Ovary (tissue), 3 donors: ENCODE measurements at regions not wholly inside any gene's neighbourhood (a gene's known extent, or its start where the extent isn't known, plus 50 kb on each side); places are given as distances from the start of the nearest gene placed in this dataset.

Experiments
- EP300 ChIP-seq: sonication (generic); formaldehyde crosslinking; IDR thresholded peaks from one replicate; pipeline ENCODE4 v1.6.1; 2017; ENCODE audit warnings: antibody characterized with exemption
- POLR2A ChIP-seq: fragments of 450-650 bp; IDR thresholded peaks from one replicate; pipeline ENCODE4 v1.6.1; 2017; ENCODE audit warnings: antibody characterized with exemption, mild to moderate bottlenecking, moderate library complexity
- TF ChIP-seq, protein P1 (sequence below), 3 donors: fragments of 450-650 bp in 2 of 3; fragments of 200-600 bp in 1 of 3; IDR thresholded peaks; one replicate each; pipeline versions ENCODE4 v1.5.1 to v1.8.0; 2016 to 2022; ENCODE audit warnings: antibody characterized with exemption in 3 of 3, mild to moderate bottlenecking in 1 of 3
- donor health status: DM: no; HTN: no; CAD: no.

DNA sequence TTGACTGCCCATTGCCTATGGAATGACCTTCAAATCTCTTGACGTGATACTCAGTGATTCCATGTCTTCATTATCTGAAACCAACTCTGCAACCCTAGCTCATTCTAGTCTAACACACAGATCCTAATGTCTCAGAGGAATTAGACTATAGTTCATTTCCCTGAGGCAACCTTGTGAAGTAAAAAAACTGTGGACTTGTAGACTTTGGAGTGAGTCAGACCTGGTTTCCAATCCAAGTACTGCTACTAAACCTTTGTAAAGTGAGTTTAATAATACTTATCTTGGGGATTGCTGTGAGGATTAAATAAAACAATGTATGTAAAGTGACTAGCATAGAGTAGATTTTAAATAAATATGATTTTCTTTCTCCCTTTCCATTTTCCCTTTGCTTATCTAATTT, 226.1 kb downstream of the BLID start:
- no peak for TF ChIP-seq POLR2A
- TF ChIP-seq, protein P1, sequence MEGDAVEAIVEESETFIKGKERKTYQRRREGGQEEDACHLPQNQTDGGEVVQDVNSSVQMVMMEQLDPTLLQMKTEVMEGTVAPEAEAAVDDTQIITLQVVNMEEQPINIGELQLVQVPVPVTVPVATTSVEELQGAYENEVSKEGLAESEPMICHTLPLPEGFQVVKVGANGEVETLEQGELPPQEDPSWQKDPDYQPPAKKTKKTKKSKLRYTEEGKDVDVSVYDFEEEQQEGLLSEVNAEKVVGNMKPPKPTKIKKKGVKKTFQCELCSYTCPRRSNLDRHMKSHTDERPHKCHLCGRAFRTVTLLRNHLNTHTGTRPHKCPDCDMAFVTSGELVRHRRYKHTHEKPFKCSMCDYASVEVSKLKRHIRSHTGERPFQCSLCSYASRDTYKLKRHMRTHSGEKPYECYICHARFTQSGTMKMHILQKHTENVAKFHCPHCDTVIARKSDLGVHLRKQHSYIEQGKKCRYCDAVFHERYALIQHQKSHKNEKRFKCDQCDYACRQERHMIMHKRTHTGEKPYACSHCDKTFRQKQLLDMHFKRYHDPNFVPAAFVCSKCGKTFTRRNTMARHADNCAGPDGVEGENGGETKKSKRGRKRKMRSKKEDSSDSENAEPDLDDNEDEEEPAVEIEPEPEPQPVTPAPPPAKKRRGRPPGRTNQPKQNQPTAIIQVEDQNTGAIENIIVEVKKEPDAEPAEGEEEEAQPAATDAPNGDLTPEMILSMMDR (IDR thresholded peaks at IDR 0.05), result no peak
- TF ChIP-seq EP300, result no peak
